ENCODE measurements at regions not wholly inside any gene's neighbourhood (a gene's known extent, or its start where the extent isn't known, plus 50 kb on each side); places are given as distances from the start of the nearest gene placed in this dataset.

- Histone ChIP-seq H3K27ac (ENCODE audit: low read depth in 2 of 2, low read length in 1 of 2) (no peak overlapping the region), H3K9ac (no peak overlapping the region), H3K9me3 (no peaks in the 10 kb centered on the region), H3K4me1 (ENCODE audit: control insufficient read depth in 1 of 2, insufficient read depth in 2 of 2, low read depth in 1 of 2, low read length in 1 of 2) (no peaks in the 10 kb centered on the region), H3K27me3 (ENCODE audit: insufficient read depth) (no peaks in the 10 kb centered on the region), H3K36me3 (replicated peaks in 1 of 2; ENCODE audit: control insufficient read depth in 1 of 2, insufficient read depth in 2 of 2, low read length in 1 of 2) (no peaks in the 10 kb centered on the region), H3K79me2 (ENCODE audit: insufficient read depth) (no peaks in the 10 kb centered on the region), H3K9me2 (no peaks in the 10 kb centered on the region), H3F3A (replicated peaks; ENCODE audit: insufficient read depth) (no peaks in the 10 kb centered on the region), H3K4me2 (no peak overlapping the region), H4K20me1 (ENCODE audit: insufficient read depth) (no peaks in the 10 kb centered on the region), H3K4me3 (ENCODE audit: low read depth in 2 of 2, low read length in 1 of 2) (no peak overlapping the region), H2AFZ (ENCODE audit: low read depth) (no peak overlapping the region)
- TF ChIP-seq REST (IDR thresholded peaks at IDR 0.05; ENCODE audit: low read depth, low read length) = no peak
- TF ChIP-seq FOXM1 (IDR thresholded peaks at IDR 0.05; ENCODE audit: low read depth) = no peak
- no peak for TF ChIP-seq IRF3 (IDR thresholded peaks at IDR 0.05; ENCODE audit: low read depth, low read length)
- TF ChIP-seq RXRA (IDR thresholded peaks at IDR 0.05; ENCODE audit: borderline replicate concordance, low read depth) = no peak
- TF ChIP-seq FOSL2 (IDR thresholded peaks at IDR 0.05; ENCODE audit: borderline replicate concordance, low read depth) = no peak
- TF ChIP-seq PBX3 (IDR thresholded peaks at IDR 0.05) = no peak
- CTCF ChIA-PET = no interaction called here
- DNase-seq = no peak
- 3% methylated on average over 5 of the region's 5 CpGs for WGBS (ENCODE audit: low lambda C conversion rate)
- POLR2A ChIA-PET = no interaction called here
Measured at GRCh38 chr4:57981123-57981522, 870.9 kb upstream of the IGFBP7 start.

GRCh38 chr4:57974821-57975220 lies 864.6 kb upstream of the IGFBP7 start:
- POLR2A ChIA-PET = no interaction called here
- 18% methylated on average over 4 of the region's 4 CpGs for WGBS (ENCODE audit: low lambda C conversion rate)

More at GRCh38 chr4:57974821-57975220, 864.6 kb upstream of the IGFBP7 start:
- DNase-seq = no peak
- Histone ChIP-seq H3K4me1 (ENCODE audit: control insufficient read depth in 1 of 2, insufficient read depth in 2 of 2, low read depth in 1 of 2, low read length in 1 of 2) (no peaks in the 10 kb centered on the region), H3K36me3 (replicated peaks in 1 of 2; ENCODE audit: control insufficient read depth in 1 of 2, insufficient read depth in 2 of 2, low read length in 1 of 2) (no peaks in the 10 kb centered on the region), H2AFZ (ENCODE audit: low read depth) (no peak overlapping the region), H3K27ac (ENCODE audit: low read depth in 2 of 2, low read length in 1 of 2) (no peak overlapping the region), H3K4me2 (no peak overlapping the region), H3K9me3 (0 out of 2 replicates have a peak, but pooled peaks cover 6% of the 10 kb centered on the region), H3K4me3 (ENCODE audit: low read depth in 2 of 2, low read length in 1 of 2) (no peak overlapping the region), H3K27me3 (ENCODE audit: insufficient read depth) (no peaks in the 10 kb centered on the region), H3F3A (replicated peaks; ENCODE audit: insufficient read depth) (no peaks in the 10 kb centered on the region), H4K20me1 (ENCODE audit: insufficient read depth) (no peaks in the 10 kb centered on the region), H3K9me2 (no peaks in the 10 kb centered on the region), H3K9ac (no peak overlapping the region), H3K79me2 (ENCODE audit: insufficient read depth) (no peaks in the 10 kb centered on the region)
- TF ChIP-seq RCOR1 (IDR thresholded peaks at IDR 0.05; ENCODE audit: low read length) (no peak), POLR2AphosphoS5 (IDR thresholded peaks at IDR 0.05; ENCODE audit: low read depth, low read length) (no peak), NFIC (IDR thresholded peaks at IDR 0.05; ENCODE audit: borderline replicate concordance) (no peak), TEAD4 (IDR thresholded peaks at IDR 0.05; ENCODE audit: borderline replicate concordance, insufficient read depth) (no peak), GATA2 (CRISPR knock-in tag; IDR thresholded peaks at IDR 0.05) (no peak), SMC3 (IDR thresholded peaks at IDR 0.05; ENCODE audit: low read depth, low read length) (no peak), MAX (IDR thresholded peaks at IDR 0.05; ENCODE audit: low read depth) (no peak), RFX5 (IDR thresholded peaks at IDR 0.05; ENCODE audit: low read length) (no peak), FOXM1 (IDR thresholded peaks at IDR 0.05; ENCODE audit: low read depth) (no peak)
- TF ChIP-seq, protein P1, sequence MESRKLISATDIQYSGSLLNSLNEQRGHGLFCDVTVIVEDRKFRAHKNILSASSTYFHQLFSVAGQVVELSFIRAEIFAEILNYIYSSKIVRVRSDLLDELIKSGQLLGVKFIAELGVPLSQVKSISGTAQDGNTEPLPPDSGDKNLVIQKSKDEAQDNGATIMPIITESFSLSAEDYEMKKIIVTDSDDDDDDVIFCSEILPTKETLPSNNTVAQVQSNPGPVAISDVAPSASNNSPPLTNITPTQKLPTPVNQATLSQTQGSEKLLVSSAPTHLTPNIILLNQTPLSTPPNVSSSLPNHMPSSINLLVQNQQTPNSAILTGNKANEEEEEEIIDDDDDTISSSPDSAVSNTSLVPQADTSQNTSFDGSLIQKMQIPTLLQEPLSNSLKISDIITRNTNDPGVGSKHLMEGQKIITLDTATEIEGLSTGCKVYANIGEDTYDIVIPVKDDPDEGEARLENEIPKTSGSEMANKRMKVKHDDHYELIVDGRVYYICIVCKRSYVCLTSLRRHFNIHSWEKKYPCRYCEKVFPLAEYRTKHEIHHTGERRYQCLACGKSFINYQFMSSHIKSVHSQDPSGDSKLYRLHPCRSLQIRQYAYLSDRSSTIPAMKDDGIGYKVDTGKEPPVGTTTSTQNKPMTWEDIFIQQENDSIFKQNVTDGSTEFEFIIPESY (IDR thresholded peaks at IDR 0.05; ENCODE audit: borderline replicate concordance, low read depth) = no peak
- CTCF ChIA-PET = interaction anchor here (0.7 to 1.0 kb wide), 2 partner anchors 33 to 162 kb away, joined by 3 read pairs; no protein-coding TSS in a partner anchor

Measured in SK-N-SH (cell line).